GM11168 (cell line): ENCODE measurements at regions not wholly inside any gene's neighbourhood (a gene's known extent, or its start where the extent isn't known, plus 50 kb on each side); places are given as distances from the start of the nearest gene placed in this dataset.

Source experiments
- in situ Hi-C: fragments of 300-500 bp; cut with MboI; formaldehyde crosslinking; loops from one replicate; pipeline ENCODE4 v1.12.0; 2022; ENCODE audit warnings: low sequenced_read_pairs; ENCODE audit not compliant: unreplicated experiment

DNA sequence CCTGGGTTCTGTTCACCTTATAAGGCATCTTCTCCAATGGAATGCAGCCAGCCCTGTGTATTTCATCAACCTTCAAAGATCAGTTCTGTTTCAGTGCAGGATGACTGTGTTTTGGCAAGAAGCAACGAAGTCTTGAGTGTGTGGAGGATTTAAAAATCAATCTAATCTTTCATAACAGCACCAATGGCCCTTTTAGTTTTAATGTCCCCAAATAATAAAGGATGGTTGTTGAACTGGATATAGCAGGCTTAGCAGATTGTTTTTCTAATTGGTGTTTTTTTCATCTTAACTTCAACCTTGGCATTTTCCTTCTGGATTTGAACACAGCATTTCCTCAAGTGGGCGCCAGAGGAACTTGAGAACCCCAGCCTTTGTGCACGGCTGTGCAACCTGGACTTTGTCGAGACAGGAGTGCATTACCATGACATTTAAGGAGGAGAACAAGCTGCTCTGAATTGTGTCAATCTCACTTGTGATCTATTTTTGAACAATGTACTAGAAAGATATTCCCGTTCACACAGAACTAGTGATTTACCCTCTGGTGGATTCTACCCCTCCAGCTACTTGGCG, 313.3 kb upstream of the AKR1E2 start:
- in situ Hi-C loops: no loop called here

DNA sequence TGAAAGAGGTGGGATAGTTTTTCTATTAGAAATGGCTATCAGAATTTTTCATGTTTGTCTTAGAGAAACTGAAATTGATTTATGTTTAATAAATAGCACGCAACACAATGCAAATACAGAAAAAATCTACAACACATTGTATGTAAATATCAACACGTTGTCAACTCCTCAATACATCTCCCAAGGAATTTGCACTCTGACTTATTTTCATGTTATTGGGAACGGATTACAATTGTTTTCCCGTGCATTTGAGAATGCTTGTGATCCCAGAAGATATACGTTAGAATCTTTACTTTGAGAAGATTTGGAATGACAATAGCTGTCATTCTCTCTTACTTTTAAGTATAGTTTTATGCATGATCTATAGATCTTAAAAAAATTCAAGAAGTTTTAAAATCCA, 313.8 kb upstream of the AKR1E2 start:
- in situ Hi-C loops: no loop called here

DNA sequence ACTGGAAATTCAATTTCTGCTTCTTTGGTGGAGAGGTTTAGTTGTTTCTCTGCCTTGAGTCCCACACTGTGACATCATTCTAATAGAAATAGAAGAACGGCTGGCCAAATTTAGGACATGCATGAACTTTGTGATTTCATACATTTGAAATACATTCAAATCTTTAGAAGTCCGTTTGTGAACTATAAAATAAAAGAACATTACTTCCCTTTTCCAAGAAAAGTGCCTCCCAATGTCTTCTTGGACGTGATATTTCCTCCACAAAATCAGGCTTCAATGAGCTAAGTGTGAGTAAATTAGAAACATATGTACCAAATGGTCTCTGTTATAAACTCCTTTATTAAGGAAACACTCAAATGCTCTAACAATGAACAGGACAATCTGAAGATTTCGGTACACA, 314.5 kb upstream of the AKR1E2 start:
- in situ Hi-C loops: no loop called here

DNA sequence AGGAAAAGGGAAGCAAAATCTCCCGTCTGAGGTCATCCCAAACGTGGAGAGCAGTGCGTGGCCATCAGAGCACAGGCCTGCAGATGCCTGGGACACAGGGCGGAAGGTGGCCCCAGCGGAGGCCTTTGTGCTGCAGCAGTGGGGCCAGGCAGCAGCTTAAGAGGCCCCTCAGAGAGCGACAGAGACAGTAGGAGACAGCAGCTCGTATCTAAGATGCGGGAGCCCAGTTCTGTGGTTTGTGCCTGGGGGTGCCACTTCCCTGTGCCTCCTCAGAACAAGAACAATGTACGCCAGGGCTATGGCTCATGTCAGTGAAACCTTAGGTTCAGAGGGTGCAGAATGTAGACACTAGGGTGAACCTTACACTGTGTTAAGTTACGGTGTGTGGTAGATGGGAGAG, 316.6 kb upstream of the AKR1E2 start:
- in situ Hi-C loops: no loop called here

DNA sequence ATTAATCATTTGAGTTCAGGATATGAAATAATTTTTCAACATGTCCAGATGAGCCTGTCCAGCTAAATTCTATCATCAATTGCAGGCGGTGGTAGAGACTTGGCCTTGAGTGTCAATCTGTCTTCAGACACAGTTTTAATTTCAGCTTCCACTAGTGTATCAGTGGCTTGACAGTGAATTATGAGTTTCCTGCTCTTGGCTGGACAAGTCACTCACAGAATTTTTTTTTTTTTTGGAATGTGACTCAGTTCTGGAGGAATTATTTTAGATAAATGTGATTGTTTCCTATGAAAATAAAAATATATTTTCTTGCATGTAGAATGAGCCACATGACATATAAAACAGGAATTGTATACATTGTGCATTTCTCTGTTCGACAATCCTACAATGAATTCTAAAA, 319.9 kb upstream of the AKR1E2 start:
- in situ Hi-C loops: no loop called here

DNA sequence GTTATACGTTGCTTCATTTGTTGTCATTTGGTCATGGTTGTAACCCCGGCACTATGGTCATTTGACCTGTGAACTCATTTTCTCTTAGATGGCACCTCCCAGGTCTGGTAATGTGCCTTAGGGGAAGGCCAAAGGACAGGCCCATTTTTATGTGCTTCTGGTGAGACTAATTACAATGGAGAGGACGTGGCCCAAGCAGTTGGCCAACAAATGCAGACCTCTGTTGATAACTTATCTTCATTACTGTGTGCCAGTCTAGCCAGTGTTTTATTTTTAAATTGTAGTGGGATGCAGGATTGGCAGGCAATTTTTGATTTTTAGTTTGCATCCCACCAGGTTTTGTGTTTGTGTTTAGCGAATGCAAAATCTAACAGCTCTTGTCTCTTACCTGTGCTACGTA, 321.5 kb upstream of the AKR1E2 start:
- in situ Hi-C loops: no loop called here

DNA sequence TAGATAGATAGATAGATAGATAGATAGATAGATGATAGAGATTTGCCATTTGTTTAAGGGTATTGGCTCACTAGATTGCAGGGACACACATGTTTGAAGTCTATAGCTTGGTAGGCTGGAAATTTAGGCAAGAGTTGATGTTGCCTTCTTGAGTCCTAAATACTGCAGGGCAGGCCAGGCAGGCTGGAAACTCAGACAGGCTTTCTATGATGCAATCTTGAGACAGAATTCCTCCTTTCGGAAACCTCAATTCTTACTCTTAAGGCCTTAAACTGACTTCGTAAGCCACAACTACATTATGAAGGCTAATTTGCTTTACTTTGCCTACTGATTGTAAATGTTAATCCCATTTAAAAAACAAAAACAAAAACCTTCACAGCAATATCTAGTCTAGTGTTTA, 322.9 kb upstream of the AKR1E2 start:
- in situ Hi-C loops: no loop called here

DNA sequence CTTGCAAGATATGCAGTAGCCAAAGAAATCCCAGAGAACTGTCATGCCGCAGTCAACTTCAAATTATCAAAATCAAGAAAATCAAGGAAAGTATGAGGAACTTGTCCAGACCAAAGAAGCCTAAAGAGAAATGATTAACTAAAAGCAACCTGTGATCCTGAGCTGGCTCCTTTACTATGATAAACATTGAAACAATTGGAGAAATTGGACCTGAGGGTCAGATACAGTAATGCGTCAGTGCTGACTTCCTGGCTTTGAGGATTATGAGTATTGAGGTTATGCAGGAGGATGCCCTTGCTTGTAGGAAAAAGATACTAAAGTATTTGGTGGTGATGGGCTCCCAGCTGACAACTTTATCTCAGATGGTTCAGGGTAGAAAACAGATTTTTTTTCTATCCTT, 324.7 kb upstream of the AKR1E2 start:
- in situ Hi-C loops: no loop called here

DNA sequence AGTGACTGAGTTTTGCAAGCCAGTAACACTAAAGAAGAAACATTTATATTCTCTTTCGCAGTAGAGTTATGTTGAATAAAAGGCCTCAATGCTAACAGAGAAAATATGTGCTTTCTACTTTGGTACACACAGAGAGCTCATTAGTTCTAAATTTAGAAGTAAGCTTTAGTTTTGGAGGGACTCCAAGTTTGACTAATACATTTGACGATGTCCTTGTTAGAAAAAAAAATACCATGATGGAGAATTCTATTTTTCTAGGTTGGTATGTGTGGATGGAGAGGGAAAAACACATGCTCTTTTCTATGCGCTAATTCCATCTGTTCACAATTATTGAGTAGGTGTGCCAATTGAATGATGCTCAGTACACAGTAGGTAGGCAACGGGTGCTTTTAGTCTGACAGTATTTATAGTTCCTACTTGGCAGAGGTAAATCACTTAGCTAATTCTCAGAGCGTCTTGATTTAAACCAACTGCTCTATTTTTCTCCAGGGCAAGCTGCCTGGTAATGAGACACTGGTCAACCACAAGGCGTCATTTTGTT, 327.2 kb upstream of the AKR1E2 start:
- in situ Hi-C loops: no loop called here

DNA sequence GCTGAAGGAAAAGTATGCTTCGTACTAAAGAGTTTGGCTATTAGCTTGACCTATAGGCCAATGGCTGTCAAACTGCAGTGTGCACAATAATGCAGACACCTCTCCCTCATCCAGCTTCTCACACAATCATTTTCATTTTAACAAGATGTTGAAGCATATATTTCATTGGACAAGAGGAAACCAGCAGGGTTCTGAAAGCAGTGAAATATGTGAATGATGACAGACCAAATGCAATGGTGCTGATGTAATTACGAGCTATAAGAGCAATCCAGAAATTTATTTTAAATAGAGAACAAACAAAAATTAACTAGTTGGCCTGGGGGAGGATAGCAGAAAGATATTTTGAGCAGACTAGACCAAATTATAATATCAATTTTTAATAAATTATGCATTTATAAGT, 331.5 kb upstream of the AKR1E2 start:
- in situ Hi-C loops: no loop called here

DNA sequence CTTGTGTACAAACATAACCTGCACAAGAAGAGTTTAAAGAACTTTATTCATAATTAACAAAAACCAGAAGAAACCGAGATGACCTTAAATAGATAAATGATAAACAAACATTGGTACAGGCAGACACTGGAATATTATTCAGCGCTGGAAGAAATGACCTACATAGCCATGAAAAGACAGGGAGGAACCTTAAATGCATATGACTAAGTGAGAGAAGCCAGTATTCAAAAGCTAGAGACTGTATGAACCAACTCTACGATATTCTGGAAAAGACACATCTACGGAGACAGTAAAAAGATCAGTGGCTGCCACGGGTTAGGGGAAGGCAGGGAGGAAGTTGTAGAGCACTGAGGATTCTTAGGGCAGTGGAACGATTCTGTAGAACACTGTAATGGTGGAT, 333.8 kb upstream of the AKR1E2 start:
- in situ Hi-C loops: no loop called here

DNA sequence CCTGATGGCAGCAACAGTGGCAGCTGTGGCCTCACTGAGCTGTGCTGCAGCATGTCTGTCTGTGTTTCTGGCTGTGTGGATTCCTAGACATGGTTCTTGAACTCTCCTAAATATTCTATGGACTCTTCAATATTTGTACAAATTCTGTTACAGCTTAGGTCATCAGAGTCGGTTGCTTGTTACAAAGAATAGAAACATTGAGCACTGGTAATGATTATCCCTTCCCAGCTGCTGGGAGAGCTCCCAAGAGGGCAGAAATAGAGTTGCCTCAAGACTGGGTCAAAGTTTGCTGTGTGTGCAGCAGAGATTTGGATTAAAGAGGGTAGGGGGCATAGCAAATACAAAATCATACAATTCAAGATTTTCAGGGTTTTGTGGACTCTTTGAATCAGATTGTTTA, 337.1 kb upstream of the AKR1E2 start:
- in situ Hi-C loops: no loop called here

DNA sequence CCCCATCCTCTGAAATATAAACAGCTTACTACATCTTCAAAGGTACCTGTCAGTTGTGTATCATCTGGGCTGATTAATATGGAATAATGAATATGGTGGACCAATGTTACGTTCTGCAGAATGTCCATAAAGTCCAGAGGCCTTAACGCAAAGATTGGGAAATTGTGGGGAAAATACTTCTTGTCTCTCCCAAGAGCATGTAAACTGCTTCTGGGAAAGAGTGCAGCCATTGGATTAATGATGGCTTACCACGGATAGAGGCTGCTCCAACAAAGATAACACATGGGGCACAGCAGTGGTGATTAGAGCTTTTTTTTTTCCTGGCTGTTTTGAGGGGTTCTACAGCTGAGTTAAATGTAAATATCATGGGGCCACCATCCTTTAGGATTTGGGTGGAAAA, 340.4 kb upstream of the AKR1E2 start:
- in situ Hi-C loops: no loop called here

DNA sequence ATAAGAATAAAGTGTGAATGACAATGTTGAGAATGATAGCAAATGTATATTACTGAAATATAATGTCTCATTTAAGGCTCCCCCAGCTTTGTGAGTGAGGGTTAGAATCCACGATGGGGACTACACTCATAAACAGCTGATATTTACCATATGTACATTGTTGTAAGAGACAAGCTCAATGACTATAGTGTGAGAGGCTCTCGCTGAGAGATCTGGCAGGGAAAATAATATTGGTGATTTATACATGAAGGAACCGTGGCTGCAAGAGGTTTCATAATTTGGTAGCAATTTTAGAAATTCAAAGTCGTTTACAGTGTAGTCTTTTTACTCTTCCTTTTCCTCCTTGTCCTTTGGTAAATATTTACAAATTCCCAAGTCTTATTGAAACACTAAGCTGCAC, 342.2 kb upstream of the AKR1E2 start:
- in situ Hi-C loops: no loop called here

DNA sequence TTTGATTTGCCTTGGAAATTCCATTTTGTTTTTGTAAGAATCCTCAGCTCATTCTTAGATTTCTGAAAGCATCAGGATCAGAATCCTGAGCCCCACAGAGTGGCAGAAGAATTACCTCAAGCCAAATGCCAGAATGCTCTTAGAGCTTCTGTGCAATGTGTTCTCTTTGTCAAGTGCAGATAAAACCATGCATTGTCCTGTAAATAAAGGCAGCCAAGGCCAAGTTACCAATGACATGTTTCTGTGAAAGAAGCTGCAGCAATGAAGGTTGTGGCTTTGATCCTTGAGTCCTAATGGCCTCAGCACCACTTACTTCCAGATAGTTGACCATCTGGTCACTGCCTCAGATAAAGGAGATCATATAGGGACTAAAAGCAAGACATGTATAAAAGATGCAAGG, 343.3 kb upstream of the AKR1E2 start:
- in situ Hi-C loops: no loop called here

DNA sequence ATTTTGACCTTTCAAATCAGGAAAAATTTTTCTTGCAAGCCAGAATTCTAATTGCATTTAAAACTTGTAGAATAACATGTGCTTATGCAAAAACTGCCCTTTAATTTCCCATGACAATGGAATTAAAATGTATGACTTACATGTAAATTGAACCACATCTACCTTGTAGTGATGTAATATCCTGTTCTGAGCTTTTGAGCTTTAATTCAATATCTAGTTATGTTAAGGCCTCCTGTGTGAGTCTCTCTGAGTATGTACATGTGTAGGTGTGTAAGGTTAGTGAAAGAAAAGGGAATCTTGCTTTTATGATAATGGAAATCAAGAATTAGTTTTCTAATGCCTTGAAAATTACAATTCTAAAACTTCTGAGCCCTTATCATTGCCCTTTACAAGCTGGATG, 344.8 kb upstream of the AKR1E2 start:
- in situ Hi-C loops: no loop called here

DNA sequence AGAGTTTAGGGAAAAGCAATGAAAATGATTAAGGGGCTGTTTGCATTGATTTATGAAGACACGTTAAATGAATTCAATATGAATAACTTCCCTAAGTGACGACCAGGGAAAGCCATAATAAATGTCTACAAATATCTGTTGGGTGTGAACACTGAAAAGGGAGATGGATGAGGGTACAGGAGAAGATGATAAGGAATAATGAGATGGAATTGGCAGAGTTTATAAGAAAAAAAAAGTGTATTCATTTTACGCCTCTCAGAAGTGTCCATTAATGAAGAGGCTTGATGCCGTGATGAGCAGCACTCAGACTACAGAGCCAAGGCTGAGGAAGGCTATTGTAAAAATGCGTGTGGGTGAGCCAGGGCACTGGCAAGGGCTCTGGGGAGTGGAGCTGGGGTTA, 346.7 kb upstream of the AKR1E2 start:
- in situ Hi-C loops: no loop called here

DNA sequence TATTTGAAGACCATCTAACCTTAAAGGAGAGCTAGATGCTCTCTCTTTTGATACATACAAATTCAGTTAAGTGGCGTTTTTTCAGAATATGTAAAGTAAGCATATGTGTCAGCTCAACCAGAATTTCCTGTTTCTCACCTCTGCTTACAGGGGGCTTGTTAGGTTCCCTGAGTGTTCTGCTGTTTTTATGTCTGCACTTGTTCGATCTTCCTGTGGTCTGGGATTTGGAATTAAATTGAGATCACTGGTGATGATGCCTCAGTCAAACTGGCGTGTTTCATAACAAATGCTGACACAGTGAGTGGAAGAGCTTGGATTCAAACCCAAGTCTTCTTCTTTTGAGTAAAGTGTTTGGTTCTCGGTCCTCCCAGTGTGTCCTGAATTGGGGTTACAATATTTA, 348.3 kb upstream of the AKR1E2 start:
- in situ Hi-C loops: no loop called here

DNA sequence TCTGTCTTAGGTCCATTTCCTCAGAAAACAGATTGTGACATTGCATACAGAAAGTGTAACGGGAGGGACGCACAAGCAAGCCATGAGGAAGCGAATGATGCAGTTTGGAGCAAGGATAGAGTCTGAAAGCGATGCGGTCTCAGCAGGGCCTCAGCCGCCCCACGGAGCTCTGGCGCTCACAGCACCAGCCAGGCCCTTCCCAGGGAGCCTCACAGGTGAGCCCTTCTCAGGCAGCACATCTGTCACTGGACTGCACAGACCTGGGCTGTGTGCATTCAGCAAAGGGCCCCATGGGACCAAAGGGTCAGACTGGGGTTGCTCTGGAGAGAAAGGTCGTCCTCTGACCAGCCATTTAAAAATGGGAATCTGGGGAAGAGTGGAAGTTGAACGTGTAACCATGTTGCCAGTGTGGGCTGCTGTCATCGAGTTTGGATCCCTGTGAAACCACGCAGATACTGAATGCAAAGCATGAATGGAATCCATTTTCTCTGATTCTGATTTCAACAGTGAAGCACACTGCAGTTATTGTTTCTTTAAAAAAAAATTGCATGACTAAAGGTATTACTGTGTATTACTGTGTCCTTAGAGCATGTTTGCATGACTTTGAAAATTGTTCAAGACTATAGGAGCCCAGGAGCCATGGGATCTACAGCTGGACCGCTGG, 350.0 kb upstream of the AKR1E2 start:
- in situ Hi-C loops: no loop called here

DNA sequence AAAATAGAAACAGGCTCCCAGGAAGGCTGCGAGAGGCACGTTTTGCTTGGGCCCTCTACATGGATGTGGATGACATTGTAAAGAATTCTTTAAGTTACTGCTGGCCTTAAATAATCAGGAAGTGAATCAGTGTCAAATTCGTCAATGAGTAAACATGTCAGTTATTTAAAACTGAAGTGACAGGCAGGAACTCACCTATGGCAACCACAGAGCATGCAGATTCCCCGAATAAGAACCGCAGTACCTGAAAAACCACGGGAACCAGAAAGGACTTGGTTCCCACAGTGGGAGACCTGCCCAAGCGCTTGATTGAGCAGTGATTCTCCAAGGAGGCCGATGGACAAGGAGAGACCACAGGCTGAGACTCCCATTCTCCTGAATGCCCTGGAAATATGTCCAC, 351.2 kb upstream of the AKR1E2 start:
- in situ Hi-C loops: no loop called here

DNA sequence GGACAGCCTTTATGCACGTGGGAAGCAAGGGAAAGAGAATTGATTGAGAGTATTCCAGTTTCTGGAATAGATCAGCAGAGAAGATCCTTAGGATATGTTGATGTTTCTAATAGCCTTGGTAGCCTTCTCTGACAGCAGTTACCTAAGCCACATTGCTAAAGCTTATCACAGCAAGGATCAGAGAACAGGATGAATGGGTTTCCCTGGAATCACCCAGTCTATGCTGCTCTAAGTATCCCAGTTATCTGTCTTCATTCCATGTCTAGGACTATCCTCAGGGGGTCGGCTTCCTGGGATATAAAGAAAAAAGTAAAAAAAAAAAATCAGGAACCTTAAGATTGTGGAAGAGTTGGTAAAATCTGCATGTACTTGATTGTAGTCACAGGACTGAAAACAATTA, 352.0 kb upstream of the AKR1E2 start:
- in situ Hi-C loops: no loop called here

DNA sequence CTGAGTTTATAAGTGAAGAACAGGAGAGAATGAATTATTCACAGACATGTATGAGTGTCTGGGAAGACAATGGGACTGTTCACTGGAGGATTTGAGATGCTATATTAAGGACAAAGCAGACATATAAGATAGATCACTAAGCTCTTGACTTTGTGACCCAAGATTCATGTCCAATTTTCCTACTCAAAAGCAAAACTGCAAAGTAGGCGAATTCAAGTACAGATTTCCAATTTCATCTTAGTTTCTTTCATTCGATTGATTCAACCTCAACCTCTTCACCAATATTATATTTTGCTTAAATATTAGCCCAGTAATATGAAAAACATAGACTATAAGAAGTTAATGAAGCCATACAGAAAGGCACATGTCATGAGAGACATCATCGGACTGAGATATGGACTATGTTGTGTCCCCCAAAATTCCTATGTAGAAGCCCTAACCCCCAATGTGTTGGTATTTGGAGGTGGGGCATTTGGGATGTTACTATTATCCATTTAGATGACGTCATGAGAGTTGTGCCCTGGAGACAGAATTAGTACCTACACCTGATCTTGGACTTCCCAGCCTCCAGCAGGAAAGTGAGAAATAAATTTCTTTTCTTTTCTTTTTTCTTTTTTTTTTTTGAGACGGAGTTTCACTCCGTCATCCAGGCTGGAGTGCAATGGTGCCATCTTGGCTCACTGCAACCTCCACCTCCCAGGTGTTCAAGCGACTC, 353.7 kb upstream of the AKR1E2 start:
- in situ Hi-C loops: no loop called here
